ENCODE measurements at regions not wholly inside any gene's neighbourhood (a gene's known extent, or its start where the extent isn't known, plus 50 kb on each side); places are given as distances from the start of the nearest gene placed in this dataset.

DNA sequence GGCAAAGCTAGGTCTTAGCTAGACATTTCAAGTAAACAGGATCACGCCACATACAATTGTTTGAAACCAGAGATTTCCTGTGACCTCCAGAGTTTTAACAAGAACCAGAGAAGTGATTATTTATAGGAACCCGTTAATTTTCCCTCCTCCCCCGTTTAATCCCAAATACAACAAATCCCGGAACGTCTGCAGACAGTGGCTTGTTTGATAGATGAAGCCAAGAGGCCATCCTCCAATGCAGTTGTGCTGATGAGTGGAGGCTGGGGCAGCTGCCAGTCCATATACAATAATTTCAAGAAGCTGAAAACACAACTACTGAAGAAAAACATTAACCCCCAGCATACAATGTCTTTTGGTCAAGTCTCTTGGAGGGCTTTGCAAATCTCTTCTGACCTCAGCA lies 971.6 kb upstream of the ZNF722 start:
- no peaks in the 10 kb centered on the region for H3K9me1 ChIP-seq (replicated peaks; ENCODE audit: control insufficient read depth, extremely low read depth, insufficient read depth, low read length)
- ChIA-PET POLR2A (no interaction called here), CTCF (no interaction called here)
- no peak overlapping the region for H3K27ac ChIP-seq (ENCODE audit: insufficient read depth, low read depth, low read length)
- no peaks in the 10 kb centered on the region for H4K20me1 ChIP-seq (replicated peaks; ENCODE audit: control insufficient read depth, extremely low read depth, insufficient read depth, low read length)
- H3K4me1 ChIP-seq (ENCODE audit: control insufficient read depth, extremely low read depth, insufficient read depth, low read length) = no peaks in the 10 kb centered on the region
- BruUV-seq (replicated peaks) = no TSS peak
- intact Hi-C loops (cut with micrococcal nuclease) = no loop called here
- dilution Hi-C loops (cut with MboI; ENCODE audit: extremely low pct_ligation_motif_present, low sequenced_read_pairs) = no loop called here
- no peaks in the 10 kb centered on the region for H3K27me3 ChIP-seq (ENCODE audit: control insufficient read depth in 2 of 2, insufficient read depth in 2 of 2, low read length in 2 of 2)
- FAIRE-seq (no peak), DNase-seq (ENCODE audit: low read depth, low spot score) (no peak)
- TF ChIP-seq, protein P1, sequence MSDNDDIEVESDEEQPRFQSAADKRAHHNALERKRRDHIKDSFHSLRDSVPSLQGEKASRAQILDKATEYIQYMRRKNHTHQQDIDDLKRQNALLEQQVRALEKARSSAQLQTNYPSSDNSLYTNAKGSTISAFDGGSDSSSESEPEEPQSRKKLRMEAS (IDR thresholded peaks at IDR 0.05; ENCODE audit: insufficient read depth, insufficient read length) = no peak
- TF ChIP-seq EZH2 (IDR thresholded peaks at IDR 0.05; ENCODE audit: borderline replicate concordance, low read depth, low read length, severe bottlenecking) (no peak), POLR2AphosphoS5 (IDR thresholded peaks at IDR 0.05; ENCODE audit: insufficient read depth, low read depth, low read length) (no peak), MYC (IDR thresholded peaks at IDR 0.05; ENCODE audit: low read depth, low read length) (no peak), GATA2 (IDR thresholded peaks at IDR 0.05; ENCODE audit: insufficient read depth, insufficient read length, low read depth, low read length) (no peak), FOS (IDR thresholded peaks at IDR 0.05; ENCODE audit: borderline replicate concordance, insufficient read depth, low read length) (no peak), POLR2A (IDR thresholded peaks at IDR 0.05; ENCODE audit: low read depth, low read length) (no peak), JUN (IDR thresholded peaks at IDR 0.05; ENCODE audit: borderline replicate concordance, insufficient read depth, insufficient read length, low read depth) (no peak)
- TF ChIP-seq, protein P2, sequence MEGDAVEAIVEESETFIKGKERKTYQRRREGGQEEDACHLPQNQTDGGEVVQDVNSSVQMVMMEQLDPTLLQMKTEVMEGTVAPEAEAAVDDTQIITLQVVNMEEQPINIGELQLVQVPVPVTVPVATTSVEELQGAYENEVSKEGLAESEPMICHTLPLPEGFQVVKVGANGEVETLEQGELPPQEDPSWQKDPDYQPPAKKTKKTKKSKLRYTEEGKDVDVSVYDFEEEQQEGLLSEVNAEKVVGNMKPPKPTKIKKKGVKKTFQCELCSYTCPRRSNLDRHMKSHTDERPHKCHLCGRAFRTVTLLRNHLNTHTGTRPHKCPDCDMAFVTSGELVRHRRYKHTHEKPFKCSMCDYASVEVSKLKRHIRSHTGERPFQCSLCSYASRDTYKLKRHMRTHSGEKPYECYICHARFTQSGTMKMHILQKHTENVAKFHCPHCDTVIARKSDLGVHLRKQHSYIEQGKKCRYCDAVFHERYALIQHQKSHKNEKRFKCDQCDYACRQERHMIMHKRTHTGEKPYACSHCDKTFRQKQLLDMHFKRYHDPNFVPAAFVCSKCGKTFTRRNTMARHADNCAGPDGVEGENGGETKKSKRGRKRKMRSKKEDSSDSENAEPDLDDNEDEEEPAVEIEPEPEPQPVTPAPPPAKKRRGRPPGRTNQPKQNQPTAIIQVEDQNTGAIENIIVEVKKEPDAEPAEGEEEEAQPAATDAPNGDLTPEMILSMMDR (IDR thresholded peaks at IDR 0.05; ENCODE audit: extremely low read depth in 1 of 2, insufficient read depth in 1 of 2, low read depth in 1 of 2, low read length in 2 of 2) = no peak
- peaks cover 12% of the 10 kb centered on the region for H3K9me3 ChIP-seq (replicated peaks; ENCODE audit: control insufficient read depth, insufficient read depth, low read length)
- H2AFZ ChIP-seq (ENCODE audit: low read depth, low read length) = no peak overlapping the region
- H3K36me3 ChIP-seq (ENCODE audit: control insufficient read depth in 2 of 2, extremely low read depth in 1 of 2, insufficient read depth in 2 of 2, low read length in 2 of 2) = no peaks in the 10 kb centered on the region
- H3K9ac ChIP-seq (replicated peaks; ENCODE audit: extremely low read depth, insufficient read depth, low read length) = no peak overlapping the region
- H3K79me2 ChIP-seq (ENCODE audit: control insufficient read depth, insufficient read depth, low read length) = no peaks in the 10 kb centered on the region
- no peak overlapping the region for H3K4me3 ChIP-seq (replicated peaks in 1 of 3; ENCODE audit: insufficient read depth in 1 of 3, low read depth in 1 of 3, low read length in 3 of 3)
- H3K4me2 ChIP-seq (ENCODE audit: insufficient read depth, low read length) = no peak overlapping the region

Measured in endothelial cell of umbilical vein (primary cell).